CD8-positive, alpha-beta memory T cell (primary cell): ENCODE measurements at regions not wholly inside any gene's neighbourhood (a gene's known extent, or its start where the extent isn't known, plus 50 kb on each side); places are given as distances from the start of the nearest gene placed in this dataset.
A peak's percentile ranks its signal among the peaks of the same experiment; 100 is the strongest.

Experiments
- CTCF ChIA-PET: fragments of 350-600 bp; sonication (Branson Sonifier 250); formaldehyde crosslinking; loops from one replicate; lab custom pipeline; 2021; ENCODE audit warnings: antibody characterized with exemption; lab: Charles Lee
- POLR2A ChIA-PET: fragments of 350-600 bp; sonication (Branson Sonifier 250); formaldehyde crosslinking; loops from one replicate; lab custom pipeline; 2021; ENCODE audit warnings: antibody characterized with exemption; lab: Charles Lee
- DNase-seq, 5 donors: peaks; one replicate each; pipeline versions ENCODE4 v3.0.0 to v3.0.0-alpha.2; 2020 to 2022; ENCODE audit warnings: mixed read lengths in 1 of 5
- H3K27ac ChIP-seq: one replicate; pipeline ENCODE4 v1.7.0; 2013; ENCODE audit warnings: low read depth, mild to moderate bottlenecking, low read length, moderate library complexity
- H3K27me3 ChIP-seq: 2 replicates; pipeline ENCODE4 v1.7.0; 2013; ENCODE audit warnings: low read length, mild to moderate bottlenecking; ENCODE audit not compliant: insufficient read depth, poor library complexity, severe bottlenecking
- H3K36me3 ChIP-seq: 2 replicates; pipeline ENCODE4 v1.7.0; 2013; ENCODE audit warnings: mild to moderate bottlenecking, low read length, moderate library complexity; ENCODE audit not compliant: insufficient read depth
- H3K4me1 ChIP-seq: 2 replicates; pipeline ENCODE4 v1.7.0; 2013; ENCODE audit warnings: mild to moderate bottlenecking, low read length, moderate library complexity; ENCODE audit not compliant: insufficient read depth
- H3K4me3 ChIP-seq: 2 replicates; pipeline ENCODE4 v1.7.0; 2013; ENCODE audit warnings: mild to moderate bottlenecking, low read length
- H3K9me3 ChIP-seq: 2 replicates; pipeline ENCODE4 v1.7.0; 2013; ENCODE audit warnings: mild to moderate bottlenecking, low read length
- H3K27ac Mint-ChIP-seq, 8 donors: one replicate each; pipeline ENCODE4 v1.8.0; 2020 to 2021; ENCODE audit warnings: mixed read lengths in 8 of 8, mild to moderate bottlenecking in 6 of 8, inconsistent platforms in 3 of 8, moderate library complexity in 3 of 8
- H3K27me3 Mint-ChIP-seq, 2 donors: one replicate each; pipeline ENCODE4 v1.8.0; 2020 to 2021; ENCODE audit warnings: mixed read lengths in 2 of 2, mild to moderate bottlenecking in 1 of 2, moderate library complexity in 1 of 2
- H3K36me3 Mint-ChIP-seq, 3 donors: one replicate each; pipeline ENCODE4 v1.8.0; 2020 to 2021; ENCODE audit warnings: mixed read lengths in 3 of 3, inconsistent platforms in 1 of 3, mild to moderate bottlenecking in 1 of 3
- H3K4me1 Mint-ChIP-seq, 3 donors: one replicate each; pipeline ENCODE4 v1.8.0; 2020 to 2021; ENCODE audit warnings: mixed read lengths in 3 of 3, inconsistent platforms in 1 of 3, mild to moderate bottlenecking in 1 of 3
- H3K4me3 Mint-ChIP-seq, 7 donors: one replicate each; pipeline ENCODE4 v1.8.0; 2020 to 2021; ENCODE audit warnings: mixed read lengths in 7 of 7, mild to moderate bottlenecking in 6 of 7, moderate library complexity in 4 of 7, inconsistent platforms in 2 of 7
- H3K9me3 Mint-ChIP-seq, 5 donors: one replicate each; pipeline ENCODE4 v1.8.0; 2020 to 2022; ENCODE audit warnings: mixed read lengths in 5 of 5, mild to moderate bottlenecking in 3 of 5, moderate library complexity in 2 of 5, inconsistent platforms in 1 of 5

GRCh38 chr6:15779726-15780125 lies 116.9 kb upstream of the DTNBP1 start:
- Histone ChIP-seq H3K9me3 (no peaks in the 10 kb centered on the region), H3K27ac (no peak overlapping the region), H3K36me3 (no peaks in the 10 kb centered on the region), H3K4me3 (no peak overlapping the region), H3K4me1 (no peaks in the 10 kb centered on the region), H3K27me3 (no peaks in the 10 kb centered on the region)
- Mint-ChIP-seq H3K9me3 (peaks cover 0 to 2% (median 0%) of the 10 kb centered on the region in 5 donors), H3K36me3 (no peaks in the 10 kb centered on the region), H3K27ac (no peak overlapping the region), H3K27me3 (peaks cover 0 to 12% of the 10 kb centered on the region in 2 donors), H3K4me1 (no peaks in the 10 kb centered on the region), H3K4me3 (no peak overlapping the region)
- DNase-seq: no peak
- CTCF ChIA-PET: no interaction called here
- POLR2A ChIA-PET: no interaction called here

- Histone ChIP-seq H3K36me3 (no peaks in the 10 kb centered on the region), H3K27me3 (no peaks in the 10 kb centered on the region), H3K4me1 (no peaks in the 10 kb centered on the region), H3K4me3 (no peak overlapping the region), H3K9me3 (no peaks in the 10 kb centered on the region), H3K27ac (no peak overlapping the region)
- CTCF ChIA-PET: no interaction called here
- POLR2A ChIA-PET: no interaction called here
- H3K4me3 Mint-ChIP-seq: no peak overlapping the region
- H3K4me1 Mint-ChIP-seq: no peaks in the 10 kb centered on the region
- peaks cover 0 to 12% of the 10 kb centered on the region in 2 donors for H3K27me3 Mint-ChIP-seq
- H3K9me3 Mint-ChIP-seq: peaks cover 0 to 2% (median 0%) of the 10 kb centered on the region in 5 donors
- H3K36me3 Mint-ChIP-seq: no peaks in the 10 kb centered on the region
- no peak for DNase-seq
- H3K27ac Mint-ChIP-seq: no peak overlapping the region
These were observed 113.7 kb upstream of the DTNBP1 start for GRCh38 chr6:15776458-15776980.

GRCh38 chr6:15775741-15776140 lies 112.9 kb upstream of the DTNBP1 start:
- DNase-seq: no peak
- Histone ChIP-seq H3K36me3 (no peaks in the 10 kb centered on the region), H3K27me3 (no peaks in the 10 kb centered on the region), H3K9me3 (no peaks in the 10 kb centered on the region), H3K4me1 (no peaks in the 10 kb centered on the region), H3K27ac (no peak overlapping the region), H3K4me3 (no peak overlapping the region)
- peaks cover 0 to 2% (median 0%) of the 10 kb centered on the region in 5 donors for H3K9me3 Mint-ChIP-seq
- H3K4me3 Mint-ChIP-seq: no peak overlapping the region
- H3K4me1 Mint-ChIP-seq: no peaks in the 10 kb centered on the region
- H3K27ac Mint-ChIP-seq: no peak overlapping the region
- H3K36me3 Mint-ChIP-seq: no peaks in the 10 kb centered on the region
- POLR2A ChIA-PET: no interaction called here
- H3K27me3 Mint-ChIP-seq: peaks cover 0 to 12% of the 10 kb centered on the region in 2 donors
- CTCF ChIA-PET: no interaction called here

GRCh38 chr6:15775076-15775634 lies 112.3 kb upstream of the DTNBP1 start:
- H3K27ac Mint-ChIP-seq: no peak overlapping the region
- Histone ChIP-seq H3K27ac (no peak overlapping the region), H3K4me1 (no peaks in the 10 kb centered on the region), H3K36me3 (no peaks in the 10 kb centered on the region), H3K27me3 (no peaks in the 10 kb centered on the region), H3K9me3 (no peaks in the 10 kb centered on the region), H3K4me3 (no peak overlapping the region)
- peaks cover 1 to 12% of the 10 kb centered on the region in 2 donors for H3K27me3 Mint-ChIP-seq
- ChIA-PET POLR2A (no interaction called here), CTCF (no interaction called here)
- no peaks in the 10 kb centered on the region for H3K36me3 Mint-ChIP-seq
- no peaks in the 10 kb centered on the region for H3K4me1 Mint-ChIP-seq
- no peak for DNase-seq
- no peak overlapping the region for H3K4me3 Mint-ChIP-seq
- H3K9me3 Mint-ChIP-seq: peaks cover 0 to 2% (median 0%) of the 10 kb centered on the region in 5 donors

GRCh38 chr6:15773806-15774410 lies 111.1 kb upstream of the DTNBP1 start:
- no peaks in the 10 kb centered on the region for H3K4me1 ChIP-seq
- no peaks in the 10 kb centered on the region for H3K36me3 ChIP-seq
- no peaks in the 10 kb centered on the region for H3K9me3 ChIP-seq
- ChIA-PET CTCF (no interaction called here), POLR2A (no interaction called here)
- H3K27ac Mint-ChIP-seq: peak overlapping the region in 1 of 8 donors; percentile 4
- peaks cover 0 to 2% (median 0%) of the 10 kb centered on the region in 5 donors for H3K9me3 Mint-ChIP-seq
- H3K4me3 Mint-ChIP-seq: no peak overlapping the region
- no peak overlapping the region for H3K4me3 ChIP-seq
- no peak for DNase-seq
- H3K36me3 Mint-ChIP-seq: no peaks in the 10 kb centered on the region
- H3K27me3 Mint-ChIP-seq: peaks cover 3 to 12% of the 10 kb centered on the region in 2 donors
- no peaks in the 10 kb centered on the region for H3K27me3 ChIP-seq
- H3K27ac ChIP-seq: no peak overlapping the region
- no peaks in the 10 kb centered on the region for H3K4me1 Mint-ChIP-seq

- POLR2A ChIA-PET: no interaction called here
- Mint-ChIP-seq H3K27me3 (peaks cover 0 to 4% of the 10 kb centered on the region in 2 donors), H3K36me3 (no peaks in the 10 kb centered on the region), H3K4me3 (no peak overlapping the region), H3K27ac (peak overlapping the region in 1 of 8 donors; percentile 20), H3K9me3 (no peaks in the 10 kb centered on the region), H3K4me1 (no peaks in the 10 kb centered on the region)
- Histone ChIP-seq H3K27me3 (no peaks in the 10 kb centered on the region), H3K4me1 (no peaks in the 10 kb centered on the region), H3K4me3 (no peak overlapping the region), H3K36me3 (no peaks in the 10 kb centered on the region), H3K9me3 (no peaks in the 10 kb centered on the region), H3K27ac (no peak overlapping the region)
- no peak for DNase-seq
- CTCF ChIA-PET: no interaction called here
These were observed 107.7 kb upstream of the DTNBP1 start for GRCh38 chr6:15770347-15771143.

- ChIA-PET CTCF (interaction anchor here (1.1 kb wide), 1 partner anchor 11 kb away, joined by 3 read pairs; no protein-coding TSS in a partner anchor), POLR2A (no interaction called here)
- Histone ChIP-seq H3K4me3 (no peak overlapping the region), H3K9me3 (no peaks in the 10 kb centered on the region), H3K4me1 (no peaks in the 10 kb centered on the region), H3K27me3 (no peaks in the 10 kb centered on the region), H3K27ac (no peak overlapping the region), H3K36me3 (no peaks in the 10 kb centered on the region)
- Mint-ChIP-seq H3K4me3 (no peak overlapping the region), H3K27ac (no peak overlapping the region), H3K27me3 (peaks cover 0 to 4% of the 10 kb centered on the region in 2 donors), H3K36me3 (no peaks in the 10 kb centered on the region), H3K4me1 (no peaks in the 10 kb centered on the region), H3K9me3 (no peaks in the 10 kb centered on the region)
- DNase-seq: no peak
These were observed 106.7 kb upstream of the DTNBP1 start for GRCh38 chr6:15769511-15770018.

GRCh38 chr6:15768999-15769398 lies 106.2 kb upstream of the DTNBP1 start:
- Mint-ChIP-seq H3K4me1 (no peaks in the 10 kb centered on the region), H3K27ac (no peak overlapping the region), H3K27me3 (peaks cover 4% of the 10 kb centered on the region in 2 donors), H3K9me3 (no peaks in the 10 kb centered on the region), H3K36me3 (no peaks in the 10 kb centered on the region), H3K4me3 (no peak overlapping the region)
- no peaks in the 10 kb centered on the region for H3K36me3 ChIP-seq
- no peak overlapping the region for H3K27ac ChIP-seq
- no peaks in the 10 kb centered on the region for H3K9me3 ChIP-seq
- ChIA-PET POLR2A (no interaction called here), CTCF (interaction anchor here (1.1 kb wide), 1 partner anchor 12 kb away, joined by 3 read pairs; no protein-coding TSS in a partner anchor)
- no peak for DNase-seq
- no peak overlapping the region for H3K4me3 ChIP-seq
- H3K4me1 ChIP-seq: no peaks in the 10 kb centered on the region
- H3K27me3 ChIP-seq: no peaks in the 10 kb centered on the region
